Left renal cortex interstitium (tissue), 4 donors: ENCODE measurements at regions not wholly inside any gene's neighbourhood (a gene's known extent, or its start where the extent isn't known, plus 50 kb on each side); places are given as distances from the start of the nearest gene placed in this dataset.
"Not testable (repeated sequence)": the region's sequence is repeated elsewhere in the genome, so short reads cannot be mapped to it uniquely, and the experiment has no call there.

ENCODE experiments used
- DNase-seq, 4 donors: peaks; one replicate each; pipeline ENCODE4 v3.0.0-alpha.2; 2013; ENCODE audit warnings: low read depth in 4 of 4, low spot score in 2 of 4, missing footprints in 1 of 4

- no peak for DNase-seq
These were observed 118.3 kb upstream of the FRG1 start for GRCh38 chr4:189822326-189822725.

- no peak for DNase-seq
These were observed 117.1 kb upstream of the FRG1 start for GRCh38 chr4:189823591-189823990.

- DNase-seq: no peak
These were observed 115.2 kb upstream of the FRG1 start for GRCh38 chr4:189825466-189825865.

GRCh38 chr4:189826657-189827056 is 114.0 kb upstream of the FRG1 start:
- no peak for DNase-seq

GRCh38 chr4:189828081-189828697 is 112.5 kb upstream of the FRG1 start:
- DNase-seq: no peak

- no peak for DNase-seq
These were observed 108.1 kb upstream of the FRG1 start for GRCh38 chr4:189832528-189832927.

- DNase-seq: no peak
These were observed 106.1 kb upstream of the FRG1 start for GRCh38 chr4:189834616-189835015.

GRCh38 chr4:189835505-189835904 is 105.2 kb upstream of the FRG1 start:
- no peak for DNase-seq

- DNase-seq: peak in 1 of 4 donors; percentile 29
These were observed 103.2 kb upstream of the FRG1 start for GRCh38 chr4:189837471-189837870.

- DNase-seq: no peak
These were observed 101.7 kb upstream of the FRG1 start for GRCh38 chr4:189838821-189839497.

GRCh38 chr4:189840356-189840755 is 100.3 kb upstream of the FRG1 start:
- no peak for DNase-seq

- DNase-seq: peak in 1 of 4 donors; percentile 20
These were observed 97.2 kb upstream of the FRG1 start for GRCh38 chr4:189843413-189844009.

- DNase-seq: no peak
These were observed 95.4 kb upstream of the FRG1 start for GRCh38 chr4:189845145-189845846.

- DNase-seq: not testable (repeated sequence)
These were observed 94.6 kb upstream of the FRG1 start for GRCh38 chr4:189846094-189846493.

- not testable (repeated sequence) for DNase-seq
These were observed 94.1 kb upstream of the FRG1 start for GRCh38 chr4:189846608-189847007.

- DNase-seq: not testable (repeated sequence)
These were observed 92.0 kb upstream of the FRG1 start for GRCh38 chr4:189848672-189849071.

GRCh38 chr4:189850239-189850856 is 90.3 kb upstream of the FRG1 start:
- DNase-seq: no peak

- DNase-seq: no peak
These were observed 82.2 kb upstream of the FRG1 start for GRCh38 chr4:189858435-189858834.

GRCh38 chr4:189861101-189861500 is 79.6 kb upstream of the FRG1 start:
- DNase-seq: no peak

- no peak for DNase-seq
These were observed 71.4 kb upstream of the FRG1 start for GRCh38 chr4:189869236-189869635.
